Upper lobe of left lung (tissue), 4 donors: ENCODE measurements at regions not wholly inside any gene's neighbourhood (a gene's known extent, or its start where the extent isn't known, plus 50 kb on each side); places are given as distances from the start of the nearest gene placed in this dataset.
"Not testable (repeated sequence)": the region's sequence is repeated elsewhere in the genome, so short reads cannot be mapped to it uniquely, and the experiment has no call there.

Experiments used
- POLR2A ChIP-seq, 4 donors: fragments of 450-650 bp; IDR thresholded peaks; one replicate each; pipeline ENCODE4 v1.5.1; 2016 to 2017; ENCODE audit warnings: antibody characterized with exemption in 4 of 4, mild to moderate bottlenecking in 2 of 4
- POLR2AphosphoS5 ChIP-seq, 2 donors: sonication (generic); formaldehyde crosslinking; IDR thresholded peaks; one replicate each; pipeline ENCODE4 v1.5.1; 2017; ENCODE audit warnings: antibody characterized with exemption in 2 of 2
- TF ChIP-seq, protein P1 (sequence below), 6 experiments: fragments of 450-650 bp in 4 of 6; fragments of 200-600 bp in 2 of 6; sonication (generic) in 2 of 6; IDR thresholded peaks; one replicate each; pipeline ENCODE4 v1.5.1; 2016 to 2019; ENCODE audit warnings: antibody characterized with exemption in 6 of 6

DNA sequence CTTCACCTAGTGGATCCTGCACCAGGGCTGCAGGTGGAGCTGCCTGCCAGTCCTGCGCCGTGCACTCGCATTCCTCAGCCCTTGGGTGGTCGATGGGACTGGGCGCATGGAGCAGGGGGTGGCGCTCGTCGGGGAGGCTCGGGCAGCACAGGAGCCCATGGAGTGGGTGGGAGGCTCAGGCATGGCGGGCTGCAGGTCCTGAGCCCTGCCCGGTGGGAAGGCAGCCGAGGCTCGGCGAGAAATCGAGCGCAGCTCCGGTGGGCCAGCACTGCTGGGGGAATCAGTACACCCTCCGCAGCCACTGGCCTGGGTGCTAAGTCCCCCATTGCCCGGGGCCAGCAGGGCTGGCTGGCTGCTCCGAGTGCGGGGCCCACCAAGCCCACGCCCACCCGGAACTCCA, 182.2 kb upstream of the LHX8 start:
- TF ChIP-seq, protein P1, sequence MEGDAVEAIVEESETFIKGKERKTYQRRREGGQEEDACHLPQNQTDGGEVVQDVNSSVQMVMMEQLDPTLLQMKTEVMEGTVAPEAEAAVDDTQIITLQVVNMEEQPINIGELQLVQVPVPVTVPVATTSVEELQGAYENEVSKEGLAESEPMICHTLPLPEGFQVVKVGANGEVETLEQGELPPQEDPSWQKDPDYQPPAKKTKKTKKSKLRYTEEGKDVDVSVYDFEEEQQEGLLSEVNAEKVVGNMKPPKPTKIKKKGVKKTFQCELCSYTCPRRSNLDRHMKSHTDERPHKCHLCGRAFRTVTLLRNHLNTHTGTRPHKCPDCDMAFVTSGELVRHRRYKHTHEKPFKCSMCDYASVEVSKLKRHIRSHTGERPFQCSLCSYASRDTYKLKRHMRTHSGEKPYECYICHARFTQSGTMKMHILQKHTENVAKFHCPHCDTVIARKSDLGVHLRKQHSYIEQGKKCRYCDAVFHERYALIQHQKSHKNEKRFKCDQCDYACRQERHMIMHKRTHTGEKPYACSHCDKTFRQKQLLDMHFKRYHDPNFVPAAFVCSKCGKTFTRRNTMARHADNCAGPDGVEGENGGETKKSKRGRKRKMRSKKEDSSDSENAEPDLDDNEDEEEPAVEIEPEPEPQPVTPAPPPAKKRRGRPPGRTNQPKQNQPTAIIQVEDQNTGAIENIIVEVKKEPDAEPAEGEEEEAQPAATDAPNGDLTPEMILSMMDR (IDR thresholded peaks at IDR 0.05), result not testable (repeated sequence)
- TF ChIP-seq POLR2A, POLR2AphosphoS5 (IDR thresholded peaks at IDR 0.05): not testable (repeated sequence)
